DMS53 treated with DMSO at 0.1 percent for 48 hours (cell line): ENCODE measurements at regions not wholly inside any gene's neighbourhood (a gene's known extent, or its start where the extent isn't known, plus 50 kb on each side); places are given as distances from the start of the nearest gene placed in this dataset.
"Not testable (repeated sequence)": the region's sequence is repeated elsewhere in the genome, so short reads cannot be mapped to it uniquely, and the experiment has no call there.

ENCODE experiments used
- DNase-seq: peaks from one replicate; lab custom pipeline; 2025; ENCODE audit not compliant: unreplicated experiment; lab: John Stamatoyannopoulos, UW

- no peak for DNase-seq
These were observed 126.7 kb upstream of the STX18 start for GRCh38 chr4:4668355-4669210.

GRCh38 chr4:4667622-4668081 is 125.8 kb upstream of the STX18 start:
- DNase-seq, result no peak

DNA sequence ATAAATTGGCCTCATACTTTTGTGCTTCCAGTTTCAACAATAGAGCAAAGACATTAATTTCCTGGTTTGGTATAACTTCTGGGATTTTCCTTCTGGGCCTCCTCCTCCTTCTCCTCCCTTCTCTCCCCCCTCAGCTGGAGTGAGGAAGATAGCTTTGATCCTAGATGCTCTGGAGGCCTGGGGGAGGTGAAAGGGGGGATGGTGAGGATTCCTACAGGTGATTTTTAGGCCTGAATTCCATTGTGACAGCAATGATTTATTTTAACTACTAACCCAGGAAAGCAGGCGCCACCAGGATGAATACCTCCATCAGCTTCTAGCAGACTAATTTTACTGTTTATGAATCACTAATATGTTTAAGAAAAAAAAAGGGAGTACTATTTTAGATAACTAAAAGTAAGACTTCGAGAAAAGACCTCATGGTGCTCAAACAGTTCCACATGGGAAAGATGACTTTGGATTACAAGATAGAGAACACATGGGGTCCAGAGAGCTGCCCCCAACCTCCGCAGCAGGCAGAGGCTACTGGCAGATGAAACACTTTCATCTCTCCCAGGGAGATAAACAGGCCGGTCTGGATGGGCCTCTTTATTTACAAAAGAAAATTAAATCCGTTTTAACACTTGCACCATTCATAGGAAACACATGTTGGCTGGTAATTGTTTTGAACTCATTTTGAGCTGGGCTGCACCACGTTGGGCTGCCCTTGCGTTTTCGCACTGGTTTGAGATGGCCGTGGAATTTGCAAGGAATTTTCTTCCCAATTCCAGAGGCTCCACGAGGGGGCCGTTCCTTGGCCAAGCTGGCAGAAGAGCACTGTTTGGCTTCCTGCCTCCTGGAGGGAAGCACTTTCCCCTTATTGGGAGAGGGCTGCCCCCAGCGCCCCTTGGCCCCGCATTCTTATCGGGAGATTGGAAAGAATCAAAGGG is 125.1 kb upstream of the STX18 start:
- no peak for DNase-seq

- no peak for DNase-seq
These were observed 124.3 kb upstream of the STX18 start for GRCh38 chr4:4666187-4666586.

- DNase-seq, result no peak
These were observed 122.4 kb upstream of the STX18 start for GRCh38 chr4:4664234-4664633.

- DNase-seq, result no peak
These were observed 121.2 kb upstream of the STX18 start for GRCh38 chr4:4663028-4663427.

DNA sequence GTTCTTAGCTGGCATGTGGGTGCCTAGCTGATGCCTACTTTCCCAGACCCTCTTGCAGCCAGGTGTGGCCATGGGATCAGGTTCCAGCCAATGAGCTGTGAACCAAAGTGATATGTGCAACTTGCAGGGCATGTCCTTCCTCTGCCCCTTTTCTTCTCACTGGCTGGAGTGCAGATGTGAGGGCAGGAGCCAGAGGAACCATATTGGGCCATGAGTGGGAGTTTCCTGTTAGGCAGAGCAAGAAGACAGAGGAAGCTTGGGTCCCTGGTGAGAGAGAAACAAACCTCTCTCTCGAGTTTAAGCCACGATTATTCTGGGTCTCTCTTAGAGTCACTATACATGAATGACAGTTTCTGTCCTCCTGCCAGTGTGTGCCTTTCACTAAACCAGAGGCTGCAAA is 120.4 kb upstream of the STX18 start:
- no peak for DNase-seq

DNA sequence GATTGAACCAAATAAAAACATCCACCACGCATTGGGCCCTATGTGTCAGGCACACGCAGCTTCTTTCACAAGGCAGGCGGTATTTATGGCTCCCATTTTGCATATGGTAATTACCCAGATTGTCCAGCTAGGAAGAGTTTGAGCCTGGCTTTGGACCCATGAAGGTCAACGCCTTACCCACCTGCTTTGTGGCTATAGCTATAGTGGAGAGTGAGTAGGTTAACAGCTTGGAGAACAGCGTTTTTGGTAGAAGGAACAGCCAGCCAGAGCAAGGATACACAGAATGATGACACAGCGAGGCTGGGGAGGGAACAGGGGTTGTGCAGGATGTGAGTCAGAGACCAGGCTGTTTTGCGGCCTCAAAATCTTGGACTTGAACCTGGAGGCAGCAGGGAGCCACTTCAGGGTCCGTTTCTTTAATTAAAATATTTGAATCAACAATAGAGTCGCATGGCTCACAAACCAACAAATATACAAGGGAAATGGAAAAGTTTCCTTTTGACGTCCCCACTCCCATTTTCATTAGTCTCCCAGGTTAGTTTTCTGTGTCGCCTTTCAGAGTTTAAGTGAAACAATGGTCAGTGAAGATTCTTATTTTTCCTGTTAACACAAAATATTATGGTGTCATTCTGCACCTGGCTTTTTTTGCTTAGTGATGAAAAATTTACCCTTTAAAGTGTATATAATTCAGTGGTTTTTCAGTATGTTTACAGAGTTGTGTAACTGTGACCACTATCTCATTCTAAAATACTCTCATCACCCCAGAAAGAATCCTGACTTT is 118.2 kb upstream of the STX18 start:
- no peak for DNase-seq

GRCh38 chr4:4658052-4658451 is 116.2 kb upstream of the STX18 start:
- DNase-seq, result no peak

DNA sequence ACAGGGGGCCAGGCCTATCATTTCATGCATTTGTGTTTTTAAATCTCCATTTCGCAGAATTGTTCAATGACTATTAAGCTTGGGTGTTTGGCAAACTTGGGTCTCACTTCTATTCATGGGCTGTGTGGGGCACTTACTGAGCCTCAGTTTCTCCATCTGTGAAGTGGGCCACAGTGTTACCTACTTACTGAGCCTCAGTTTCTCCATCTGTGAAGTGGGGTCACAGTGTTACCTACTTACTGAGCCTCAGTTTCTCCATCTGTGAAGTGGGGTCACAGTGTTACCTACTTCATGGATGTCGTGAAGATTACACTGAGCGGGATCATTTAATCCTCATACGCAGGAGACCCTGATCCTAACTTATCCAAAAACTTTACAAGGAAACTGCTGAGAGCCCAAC is 115.1 kb upstream of the STX18 start:
- no peak for DNase-seq

- no peak for DNase-seq
These were observed 114.1 kb upstream of the STX18 start for GRCh38 chr4:4655901-4656300.

DNA sequence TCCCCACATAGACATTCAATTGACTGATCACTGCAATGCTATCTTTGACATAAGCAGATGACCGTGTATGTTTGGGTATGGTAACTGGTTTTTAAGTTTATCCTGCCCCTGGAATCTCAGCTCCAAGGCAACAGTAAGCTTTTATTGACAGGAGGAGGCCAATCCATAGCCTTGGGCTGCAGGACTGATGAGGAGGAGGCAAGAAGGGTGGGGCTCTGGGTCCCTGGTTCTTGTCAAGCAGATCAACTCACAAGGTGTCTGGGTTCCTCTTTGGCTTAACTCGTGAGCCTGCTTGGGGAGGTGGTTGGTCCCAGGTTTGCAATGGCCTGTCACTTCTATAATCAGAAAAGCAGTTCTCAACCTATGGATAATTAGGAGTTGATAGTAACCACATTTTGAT is 113.2 kb upstream of the STX18 start:
- DNase-seq, result no peak

- no peak for DNase-seq
These were observed 110.2 kb upstream of the STX18 start for GRCh38 chr4:4651811-4652755.

DNA sequence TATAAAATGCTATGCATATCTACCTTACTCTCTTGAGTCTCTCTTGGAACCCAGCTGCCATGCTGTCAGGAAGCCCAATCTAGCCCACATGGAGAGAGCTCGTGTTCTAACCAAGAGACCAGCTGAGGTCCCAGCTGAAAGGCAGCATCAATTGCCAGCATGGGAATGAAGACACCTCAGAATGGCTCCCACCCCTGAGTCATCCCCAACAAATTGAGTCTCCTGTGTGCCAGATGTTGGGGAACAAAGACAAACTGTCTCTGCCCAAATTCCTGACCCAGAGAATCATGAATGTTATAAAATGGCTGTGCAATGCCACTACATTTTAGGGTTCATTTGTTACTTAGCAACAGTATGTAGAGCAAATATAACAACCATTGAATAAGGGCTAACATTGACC is 105.2 kb upstream of the STX18 start:
- DNase-seq, result no peak

- no peak for DNase-seq
These were observed 103.9 kb upstream of the STX18 start for GRCh38 chr4:4645743-4646142.

DNA sequence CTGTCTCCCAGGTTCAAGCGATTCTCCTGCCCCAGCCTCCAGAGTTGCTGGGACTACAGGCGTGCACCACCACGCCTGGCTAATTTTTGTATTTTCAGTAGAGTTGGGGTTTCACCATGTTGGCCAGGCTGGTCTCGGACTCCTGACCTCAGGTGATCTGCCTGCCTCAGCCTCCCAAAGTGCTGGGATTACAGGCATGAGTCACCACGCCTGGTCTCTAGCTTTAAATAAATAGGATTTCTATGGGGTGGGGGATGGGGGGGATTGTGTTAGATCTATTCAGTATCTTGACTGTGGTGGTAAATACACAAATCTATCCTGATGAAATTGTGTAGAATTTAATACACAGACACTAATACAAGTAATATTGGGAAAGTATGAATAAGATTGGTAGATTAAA is 102.4 kb upstream of the STX18 start:
- not testable (repeated sequence) for DNase-seq

DNA sequence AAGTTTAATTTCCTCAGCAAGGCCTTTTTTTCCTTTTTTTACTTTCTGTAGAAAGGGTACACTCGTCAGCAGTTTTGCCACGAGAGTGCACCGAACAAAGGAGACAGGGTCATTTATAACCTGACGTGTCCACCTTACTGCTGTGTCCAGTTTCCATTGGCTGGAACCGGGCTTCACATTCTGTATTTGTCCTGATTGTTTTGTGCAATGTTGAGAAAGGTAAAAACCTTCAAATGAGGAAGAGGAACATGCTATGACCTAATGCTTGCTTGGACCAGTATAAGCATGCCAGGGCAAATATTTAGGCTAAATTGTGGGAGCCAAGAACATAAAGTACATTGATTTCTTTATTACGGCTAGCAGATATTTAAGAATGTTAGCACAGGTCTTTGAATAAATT is 101.9 kb upstream of the STX18 start:
- DNase-seq, result not testable (repeated sequence)

- DNase-seq, result no peak
These were observed 101.5 kb upstream of the STX18 start for GRCh38 chr4:4643306-4643705.

GRCh38 chr4:4642496-4643000 is 100.7 kb upstream of the STX18 start:
- no peak for DNase-seq
